ENCODE measurements at regions not wholly inside any gene's neighbourhood (a gene's known extent, or its start where the extent isn't known, plus 50 kb on each side); places are given as distances from the start of the nearest gene placed in this dataset.

DNA sequence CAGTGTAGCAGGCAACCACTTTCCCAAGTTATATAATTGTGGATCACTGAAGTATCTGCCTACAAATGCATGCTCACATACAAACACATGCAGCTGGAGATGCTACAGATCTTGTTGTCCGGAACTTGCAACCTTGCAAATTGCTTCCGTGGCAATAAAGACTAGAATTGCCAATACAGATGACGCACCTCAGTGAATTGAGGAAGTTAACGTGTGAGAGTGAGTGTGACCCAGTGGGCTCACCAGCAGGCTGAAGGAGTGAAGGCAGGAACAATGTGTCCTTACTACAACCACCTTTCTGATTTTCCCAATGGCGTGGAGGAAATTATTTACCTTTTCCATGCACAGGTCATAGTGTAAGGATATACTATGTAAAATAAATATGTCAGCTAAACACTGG is 89.4 kb upstream of the GRIP1 start:
- WGBS (ENCODE audit: insufficient coverage, low lambda C conversion rate): no CpG with 5 or more reads among the region's 5 CpGs
- Histone ChIP-seq H3K4me1 (ENCODE audit: control insufficient read depth, insufficient read depth, low read length) (no peaks in the 10 kb centered on the region), H3K27ac (ENCODE audit: low read length) (no peak overlapping the region), H3K36me3 (ENCODE audit: control insufficient read depth, insufficient read depth, low read length) (no peaks in the 10 kb centered on the region), H3K9me3 (ENCODE audit: control insufficient read depth, low read depth, low read length) (no peaks in the 10 kb centered on the region), H3K27me3 (ENCODE audit: control insufficient read depth, insufficient read depth, low read length) (no peaks in the 10 kb centered on the region), H3K4me3 (ENCODE audit: low read length) (no peak overlapping the region)
- no peak for DNase-seq

DNA sequence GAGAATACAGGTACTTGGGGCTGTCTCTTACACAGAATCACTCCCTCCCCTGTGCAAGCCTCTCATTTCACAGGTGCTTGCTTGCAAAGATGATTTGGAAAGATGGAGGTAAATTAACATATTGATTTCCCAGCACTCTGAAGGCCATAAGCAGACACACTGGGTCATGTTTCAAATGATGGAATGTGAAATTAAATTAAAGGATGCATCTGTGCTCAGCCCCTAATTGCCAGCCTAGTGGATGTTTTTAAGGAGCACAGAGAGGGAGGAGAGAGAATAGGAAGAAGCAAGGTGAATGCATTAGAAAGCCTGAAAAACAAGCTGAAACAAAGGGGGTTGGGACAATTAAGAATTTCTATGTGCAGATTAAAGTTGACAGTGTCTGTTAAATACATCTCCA is 96.1 kb upstream of the GRIP1 start:
- no peak overlapping the region for H3K27ac ChIP-seq (ENCODE audit: low read length)
- DNase-seq: no peak
- H3K4me1 ChIP-seq (ENCODE audit: control insufficient read depth, insufficient read depth, low read length): no peaks in the 10 kb centered on the region

DNA sequence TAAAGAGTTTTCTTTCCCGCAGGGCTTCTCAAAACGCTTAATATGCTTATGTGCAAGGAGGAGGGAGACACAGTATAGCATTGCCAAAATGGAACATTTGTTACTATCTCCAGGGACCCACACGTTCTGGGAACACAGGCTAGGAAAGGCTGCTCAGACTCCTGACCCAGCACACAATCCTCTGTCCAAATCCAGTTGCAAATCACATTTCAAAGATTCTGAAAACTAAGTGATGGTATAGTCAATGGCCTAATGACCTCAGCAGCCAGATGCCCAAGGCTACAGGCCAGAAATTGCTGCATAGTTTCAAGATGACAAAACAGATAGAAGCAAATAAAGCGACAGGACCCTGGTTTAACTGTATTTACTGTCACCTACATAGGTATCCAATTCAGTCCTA is 97.0 kb upstream of the GRIP1 start:
- no CpG with 5 or more reads among the region's 4 CpGs for WGBS (ENCODE audit: insufficient coverage, low lambda C conversion rate)
- Histone ChIP-seq H3K27me3 (ENCODE audit: control insufficient read depth, insufficient read depth, low read length) (no peaks in the 10 kb centered on the region), H3K4me3 (ENCODE audit: low read length) (no peak overlapping the region), H3K27ac (ENCODE audit: low read length) (no peak overlapping the region), H3K4me1 (ENCODE audit: control insufficient read depth, insufficient read depth, low read length) (no peaks in the 10 kb centered on the region), H3K36me3 (ENCODE audit: control insufficient read depth, insufficient read depth, low read length) (no peaks in the 10 kb centered on the region), H3K9me3 (ENCODE audit: control insufficient read depth, low read depth, low read length) (no peaks in the 10 kb centered on the region)
- DNase-seq: no peak

More for the DNA sequence above, 96.1 kb upstream of the GRIP1 start:
- no peaks in the 10 kb centered on the region for H3K9me3 ChIP-seq (ENCODE audit: control insufficient read depth, low read depth, low read length)
- no peaks in the 10 kb centered on the region for H3K36me3 ChIP-seq (ENCODE audit: control insufficient read depth, insufficient read depth, low read length)
- H3K27me3 ChIP-seq (ENCODE audit: control insufficient read depth, insufficient read depth, low read length): no peaks in the 10 kb centered on the region
- H3K4me3 ChIP-seq (ENCODE audit: low read length): no peak overlapping the region

DNA sequence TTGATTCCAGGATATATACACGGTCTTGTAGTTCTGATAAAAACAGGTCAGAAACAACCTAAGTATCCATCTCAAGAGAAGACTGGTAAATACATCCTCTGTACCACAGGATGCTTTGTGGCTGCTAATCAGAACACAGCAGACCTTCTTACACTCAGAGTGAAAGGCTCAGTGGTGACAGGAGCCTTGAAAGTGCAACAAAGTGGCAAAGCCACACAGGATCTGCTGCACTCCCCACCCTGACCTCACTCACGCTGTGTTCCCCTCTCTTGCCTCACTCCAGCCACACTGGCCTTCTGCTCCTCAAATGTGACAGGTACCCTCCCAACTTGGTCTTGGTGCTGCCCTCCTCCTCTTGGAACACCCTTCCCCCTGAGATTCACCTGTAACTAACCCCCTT is 98.1 kb upstream of the GRIP1 start:
- no peak for DNase-seq
- H3K36me3 ChIP-seq (ENCODE audit: control insufficient read depth, insufficient read depth, low read length): no peaks in the 10 kb centered on the region
- no CpG with 5 or more reads among the region's 2 CpGs for WGBS (ENCODE audit: insufficient coverage, low lambda C conversion rate)

DNA sequence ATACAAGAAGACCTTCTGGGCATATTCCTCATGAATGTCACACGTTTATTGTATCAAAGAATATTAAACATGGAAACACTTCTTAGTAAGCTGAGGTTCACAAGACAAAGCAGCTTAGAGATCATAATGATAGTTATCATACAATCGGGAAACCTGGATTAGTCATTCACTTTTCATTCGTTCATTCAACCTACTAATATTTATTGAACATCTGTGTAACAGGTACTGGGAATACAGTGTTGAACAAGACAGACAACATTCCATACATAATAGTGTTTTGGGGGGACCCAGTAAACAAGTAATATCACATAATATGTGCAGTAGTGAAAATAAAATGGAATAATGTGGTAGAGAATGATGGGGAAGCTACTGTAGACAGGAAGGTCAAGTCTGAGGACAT is 100.6 kb upstream of the GRIP1 start:
- Histone ChIP-seq H3K27me3 (ENCODE audit: control insufficient read depth, insufficient read depth, low read length) (no peaks in the 10 kb centered on the region), H3K36me3 (ENCODE audit: control insufficient read depth, insufficient read depth, low read length) (no peaks in the 10 kb centered on the region), H3K4me1 (ENCODE audit: control insufficient read depth, insufficient read depth, low read length) (no peaks in the 10 kb centered on the region), H3K27ac (ENCODE audit: low read length) (no peak overlapping the region), H3K9me3 (ENCODE audit: control insufficient read depth, low read depth, low read length) (no peaks in the 10 kb centered on the region), H3K4me3 (ENCODE audit: low read length) (no peak overlapping the region)
- no peak for DNase-seq
- no CpG with 5 or more reads among the region's 3 CpGs for WGBS (ENCODE audit: insufficient coverage, low lambda C conversion rate)

More for the DNA sequence above, 98.1 kb upstream of the GRIP1 start:
- H3K4me1 ChIP-seq (ENCODE audit: control insufficient read depth, insufficient read depth, low read length): no peaks in the 10 kb centered on the region
- no peak overlapping the region for H3K27ac ChIP-seq (ENCODE audit: low read length)
- H3K4me3 ChIP-seq (ENCODE audit: low read length): no peak overlapping the region
- H3K27me3 ChIP-seq (ENCODE audit: control insufficient read depth, insufficient read depth, low read length): no peaks in the 10 kb centered on the region
- H3K9me3 ChIP-seq (ENCODE audit: control insufficient read depth, low read depth, low read length): no peaks in the 10 kb centered on the region

DNA sequence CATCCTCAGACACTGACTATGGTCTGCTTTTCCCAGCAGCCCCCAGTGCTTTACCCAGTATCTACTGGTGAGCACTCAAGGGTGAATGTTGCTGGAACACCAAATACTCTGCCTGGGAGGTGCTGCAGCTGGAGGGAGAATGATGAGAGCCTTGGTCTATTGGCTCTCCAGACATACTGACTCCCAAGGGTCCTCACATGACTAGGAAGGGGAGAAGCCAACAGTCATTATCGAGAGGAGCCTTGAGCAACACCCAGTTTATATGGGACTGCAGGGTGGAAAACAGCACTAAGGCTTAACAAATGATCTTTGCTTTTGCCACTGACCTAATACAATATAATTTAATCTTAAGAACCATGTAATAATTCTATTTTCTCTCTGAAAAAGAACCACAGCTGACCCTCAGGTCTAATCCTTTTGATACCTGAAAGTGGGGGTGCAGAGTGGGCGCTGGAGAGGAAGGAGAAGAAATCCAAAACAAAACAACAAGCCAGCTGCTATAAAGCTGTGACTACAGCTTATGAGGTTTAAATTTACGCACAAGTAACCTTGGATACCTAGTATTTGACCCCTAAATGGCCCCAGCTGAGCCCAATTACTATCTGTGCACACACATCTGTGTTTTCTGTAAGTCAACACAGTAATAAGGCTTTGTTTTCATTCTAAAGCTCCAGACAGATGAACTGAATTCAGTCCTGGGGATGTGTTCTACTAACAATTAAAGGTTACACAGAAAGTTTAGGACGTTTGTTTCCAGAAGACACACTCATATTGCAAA is 107.8 kb upstream of the GRIP1 start:
- no peaks in the 10 kb centered on the region for H3K27me3 ChIP-seq (ENCODE audit: control insufficient read depth, insufficient read depth, low read length)
- H3K4me3 ChIP-seq (ENCODE audit: low read length): no peak overlapping the region
- no peak overlapping the region for H3K27ac ChIP-seq (ENCODE audit: low read length)
- H3K36me3 ChIP-seq (ENCODE audit: control insufficient read depth, insufficient read depth, low read length): no peaks in the 10 kb centered on the region
- WGBS (ENCODE audit: insufficient coverage, low lambda C conversion rate): no CpG with 5 or more reads among the region's 4 CpGs
- H3K9me3 ChIP-seq (ENCODE audit: control insufficient read depth, low read depth, low read length): no peaks in the 10 kb centered on the region
- no peak for DNase-seq
- H3K4me1 ChIP-seq (ENCODE audit: control insufficient read depth, insufficient read depth, low read length): no peaks in the 10 kb centered on the region

DNA sequence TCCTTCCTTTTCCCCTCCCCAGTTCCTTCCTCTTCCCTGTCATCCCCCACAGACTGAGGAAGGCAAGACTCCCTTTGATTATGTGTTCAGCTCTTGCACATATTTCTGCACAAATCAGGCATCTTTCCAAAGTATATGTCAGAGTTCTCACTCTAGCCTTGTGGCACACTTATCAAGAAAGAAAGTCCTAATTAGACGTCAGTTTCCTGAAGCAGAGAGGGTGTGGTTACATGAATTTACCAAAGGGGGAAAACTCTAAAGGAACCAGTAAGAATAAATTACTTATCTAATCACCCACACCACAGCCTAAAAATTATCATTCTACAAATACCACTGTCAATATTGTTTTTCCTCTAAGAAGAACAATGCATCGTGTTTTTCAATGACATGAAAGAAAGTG is 120.7 kb upstream of the GRIP1 start:
- Histone ChIP-seq H3K9me3 (ENCODE audit: control insufficient read depth, low read depth, low read length) (no peaks in the 10 kb centered on the region), H3K27me3 (ENCODE audit: control insufficient read depth, insufficient read depth, low read length) (peaks cover 8% of the 10 kb centered on the region), H3K4me1 (ENCODE audit: control insufficient read depth, insufficient read depth, low read length) (no peaks in the 10 kb centered on the region), H3K4me3 (ENCODE audit: low read length) (no peak overlapping the region), H3K27ac (ENCODE audit: low read length) (no peak overlapping the region), H3K36me3 (ENCODE audit: control insufficient read depth, insufficient read depth, low read length) (no peaks in the 10 kb centered on the region)
- DNase-seq: no peak
- no CpG with 5 or more reads among the region's 2 CpGs for WGBS (ENCODE audit: insufficient coverage, low lambda C conversion rate)

DNA sequence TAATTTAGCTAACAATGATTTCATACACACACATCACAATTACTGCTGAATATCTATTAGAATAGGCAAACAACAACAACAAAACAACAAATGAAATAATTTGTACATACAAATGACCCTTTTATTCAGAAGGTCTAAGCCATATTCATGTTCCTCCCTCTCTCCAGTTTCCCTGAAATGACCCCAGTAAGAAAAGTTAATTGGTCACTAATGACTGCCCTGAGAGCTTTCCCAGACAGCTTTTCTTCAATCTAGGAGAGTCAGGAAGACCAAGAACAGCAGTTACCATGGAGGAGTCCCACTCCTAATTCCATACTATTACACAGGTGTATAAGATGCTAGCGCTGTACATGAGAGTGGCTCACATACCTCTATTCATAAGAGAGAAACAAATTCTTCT is 121.2 kb upstream of the GRIP1 start:
- H3K9me3 ChIP-seq (ENCODE audit: control insufficient read depth, low read depth, low read length): no peaks in the 10 kb centered on the region
- no peaks in the 10 kb centered on the region for H3K4me1 ChIP-seq (ENCODE audit: control insufficient read depth, insufficient read depth, low read length)
- DNase-seq: no peak
- H3K36me3 ChIP-seq (ENCODE audit: control insufficient read depth, insufficient read depth, low read length): no peaks in the 10 kb centered on the region
- H3K4me3 ChIP-seq (ENCODE audit: low read length): no peak overlapping the region
- no peak overlapping the region for H3K27ac ChIP-seq (ENCODE audit: low read length)
- H3K27me3 ChIP-seq (ENCODE audit: control insufficient read depth, insufficient read depth, low read length): peaks cover 11% of the 10 kb centered on the region
- no CpG with 5 or more reads among the region's 1 CpG for WGBS (ENCODE audit: insufficient coverage, low lambda C conversion rate)

DNA sequence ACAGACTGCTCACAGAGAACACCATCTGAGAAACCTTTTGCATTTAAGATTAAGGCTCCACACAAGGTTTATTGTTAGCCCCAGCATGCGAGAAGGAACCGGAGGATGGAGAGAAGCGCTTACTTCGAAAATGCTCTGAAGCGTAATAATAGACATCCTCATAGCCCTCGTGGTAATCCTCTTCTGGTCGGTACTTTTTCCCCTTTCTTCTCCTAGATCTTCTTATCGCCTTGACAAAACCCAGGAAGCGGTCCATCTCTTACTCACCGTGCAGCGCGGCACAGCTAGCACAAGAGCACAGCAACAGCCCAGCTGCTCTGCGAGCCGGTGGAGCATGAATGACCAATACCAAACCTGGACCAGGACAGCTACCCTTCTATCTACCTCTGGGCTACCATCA is 125.1 kb upstream of the GRIP1 start:
- Histone ChIP-seq H3K4me3 (ENCODE audit: low read length) (no peak overlapping the region), H3K4me1 (ENCODE audit: control insufficient read depth, insufficient read depth, low read length) (no peaks in the 10 kb centered on the region), H3K36me3 (ENCODE audit: control insufficient read depth, insufficient read depth, low read length) (no peaks in the 10 kb centered on the region), H3K27me3 (ENCODE audit: control insufficient read depth, insufficient read depth, low read length) (peaks cover 11% of the 10 kb centered on the region), H3K9me3 (ENCODE audit: control insufficient read depth, low read depth, low read length) (no peaks in the 10 kb centered on the region), H3K27ac (ENCODE audit: low read length) (no peak overlapping the region)
- DNase-seq: no peak
- WGBS (ENCODE audit: insufficient coverage, low lambda C conversion rate): no CpG with 5 or more reads among the region's 14 CpGs

DNA sequence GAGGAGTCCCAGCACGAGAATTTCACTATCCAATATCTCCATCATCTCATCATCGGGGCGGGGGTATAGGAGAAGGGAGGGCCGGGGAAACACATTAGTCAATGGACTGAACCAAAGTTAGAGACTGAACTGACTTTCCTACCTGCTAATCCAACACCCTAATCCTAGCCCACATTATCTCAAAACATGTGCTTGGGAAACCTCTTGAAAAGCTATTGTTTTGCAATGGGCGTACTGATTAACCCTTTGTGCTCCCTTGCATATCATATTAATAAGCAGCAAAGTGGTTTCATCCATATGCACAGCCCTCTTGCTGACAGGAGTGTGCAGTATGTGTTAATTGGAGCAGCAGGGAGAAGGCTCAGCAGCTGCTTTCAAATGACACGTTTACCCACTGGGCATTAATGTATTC is 125.7 kb upstream of the GRIP1 start:
- peaks cover 11% of the 10 kb centered on the region for H3K27me3 ChIP-seq (ENCODE audit: control insufficient read depth, insufficient read depth, low read length)
- H3K36me3 ChIP-seq (ENCODE audit: control insufficient read depth, insufficient read depth, low read length): no peaks in the 10 kb centered on the region
- no CpG with 5 or more reads among the region's 6 CpGs for WGBS (ENCODE audit: insufficient coverage, low lambda C conversion rate)

DNA sequence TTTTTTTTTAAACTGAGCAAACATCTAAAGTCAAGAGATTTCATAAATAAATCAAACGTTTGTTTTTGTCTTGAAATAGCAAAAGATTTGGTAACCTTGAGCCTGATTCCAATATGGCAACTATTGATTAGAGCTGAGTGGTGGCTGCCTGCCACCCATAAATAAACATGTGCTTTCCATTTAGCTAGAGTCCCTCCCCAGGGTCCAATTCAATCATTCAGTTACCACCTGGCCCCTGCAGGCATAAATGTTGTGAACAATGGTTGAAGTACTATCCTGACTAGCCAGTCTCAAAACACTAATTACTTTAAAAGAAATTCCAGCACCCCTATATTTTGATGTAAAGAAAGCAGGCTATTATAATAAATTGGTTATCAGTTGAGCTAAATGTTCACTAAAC is 129.7 kb upstream of the GRIP1 start:
- no peaks in the 10 kb centered on the region for H3K36me3 ChIP-seq (ENCODE audit: control insufficient read depth, insufficient read depth, low read length)
- no peak for DNase-seq
- H3K4me1 ChIP-seq (ENCODE audit: control insufficient read depth, insufficient read depth, low read length): no peaks in the 10 kb centered on the region
- H3K4me3 ChIP-seq (ENCODE audit: low read length): no peak overlapping the region
- no peak overlapping the region for H3K27ac ChIP-seq (ENCODE audit: low read length)
- no peaks in the 10 kb centered on the region for H3K9me3 ChIP-seq (ENCODE audit: control insufficient read depth, low read depth, low read length)
- WGBS (ENCODE audit: insufficient coverage, low lambda C conversion rate): no CpG with 5 or more reads among the region's 1 CpG
- peaks cover 11% of the 10 kb centered on the region for H3K27me3 ChIP-seq (ENCODE audit: control insufficient read depth, insufficient read depth, low read length)

More for the DNA sequence above, 125.7 kb upstream of the GRIP1 start:
- no peak for DNase-seq
- Histone ChIP-seq H3K9me3 (ENCODE audit: control insufficient read depth, low read depth, low read length) (no peaks in the 10 kb centered on the region), H3K4me3 (ENCODE audit: low read length) (no peak overlapping the region), H3K4me1 (ENCODE audit: control insufficient read depth, insufficient read depth, low read length) (no peaks in the 10 kb centered on the region), H3K27ac (ENCODE audit: low read length) (no peak overlapping the region)

Measured in large intestine (tissue), 3 donors.